MCF 10A (cell line): ENCODE measurements at regions not wholly inside any gene's neighbourhood (a gene's known extent, or its start where the extent isn't known, plus 50 kb on each side); places are given as distances from the start of the nearest gene placed in this dataset.

Experiments used
- BruUV-seq: library from RNA; stranded (reverse); fragments of 400-500 nt; replicated peaks from 2 replicates; lab custom pipeline; 2021; lab: Mats Ljungman, UMichigan
- CTCF ChIA-PET: fragments of 300-600 bp; sonication (Branson Sonifier 250); formaldehyde crosslinking; extraction: SDS; loops from one replicate; lab custom pipeline; 2021; ENCODE audit warnings: antibody characterized with exemption, inconsistent platforms; lab: Yijun Ruan, JAX
- POLR2A ChIA-PET: fragments of 300-600, 350-650 bp; sonication (Branson Sonifier 250); formaldehyde crosslinking; extraction: SDS; loops from one replicate; lab custom pipeline; 2020; ENCODE audit warnings: antibody characterized with exemption, inconsistent platforms; lab: Yijun Ruan, JAX
- DNase-seq: peaks from one replicate; pipeline ENCODE4 v3.0.0-alpha.2; 2018; ENCODE audit not compliant: unreplicated experiment
- H3K27ac Mint-ChIP-seq: one replicate; pipeline ENCODE4 v1.8.0; 2022; ENCODE audit warnings: mild to moderate bottlenecking, low read depth, mixed read lengths; ENCODE audit not compliant: unreplicated experiment
- H3K27me3 Mint-ChIP-seq: one replicate; pipeline ENCODE4 v1.8.0; 2022; ENCODE audit warnings: mixed read lengths; ENCODE audit not compliant: insufficient read depth, unreplicated experiment
- H3K36me3 Mint-ChIP-seq: one replicate; pipeline ENCODE4 v1.8.0; 2022; ENCODE audit warnings: mild to moderate bottlenecking, moderate library complexity, mixed read lengths; ENCODE audit not compliant: insufficient read depth, unreplicated experiment
- H3K4me1 Mint-ChIP-seq: one replicate; pipeline ENCODE4 v1.8.0; 2022; ENCODE audit warnings: mixed read lengths; ENCODE audit not compliant: insufficient read depth, unreplicated experiment
- H3K4me3 Mint-ChIP-seq: one replicate; pipeline ENCODE4 v1.8.0; 2022; ENCODE audit warnings: mild to moderate bottlenecking, moderate library complexity, mixed read lengths; ENCODE audit not compliant: unreplicated experiment
- H3K9me3 Mint-ChIP-seq: one replicate; pipeline ENCODE4 v1.8.0; 2022; ENCODE audit warnings: mixed read lengths; ENCODE audit not compliant: unreplicated experiment
- CTCF ChIP-seq: fragments of 200-600 bp; IDR thresholded peaks from one replicate; pipeline ENCODE4 v1.8.0; 2022; ENCODE audit warnings: antibody characterized with exemption, mild to moderate bottlenecking; ENCODE audit not compliant: unreplicated experiment
- intact Hi-C: fragments of 100-400 bp; cut with micrococcal nuclease; formaldehyde crosslinking; loops from 2 replicates; pipeline ENCODE4 v1.14.1; 2022

GRCh38 chr1:94612525-94613204 is 71.1 kb upstream of the F3 start:
- ChIA-PET POLR2A (interaction anchor here (0.5 to 0.6 kb wide), 2 partner anchors 66 to 96 kb away, joined by 3 read pairs; no protein-coding TSS in a partner anchor), CTCF (interaction anchor here (1.8 kb wide), 1 partner anchor 40 kb away, joined by 5 read pairs; no protein-coding TSS in a partner anchor)
- intact Hi-C loops, result no loop called here
- TF ChIP-seq CTCF, result no peak
- Mint-ChIP-seq H3K4me1 (peaks cover 17% of the 10 kb centered on the region), H3K27ac (no peak overlapping the region), H3K9me3 (no peaks in the 10 kb centered on the region), H3K27me3 (no peaks in the 10 kb centered on the region), H3K4me3 (no peak overlapping the region), H3K36me3 (peaks cover 4% of the 10 kb centered on the region)
- BruUV-seq, result no TSS peak
- no peak for DNase-seq

- no peak overlapping the region for H3K4me3 Mint-ChIP-seq
- ChIA-PET CTCF (interaction anchor here (0.8 to 1.8 kb wide), 3 partner anchors 12 to 192 kb away, joined by 3 to 5 read pairs (median 3); no protein-coding TSS in a partner anchor), POLR2A (no interaction called here)
- no peaks in the 10 kb centered on the region for H3K9me3 Mint-ChIP-seq
- H3K27ac Mint-ChIP-seq, result no peak overlapping the region
- no peaks in the 10 kb centered on the region for H3K27me3 Mint-ChIP-seq
- DNase-seq, result no peak
- peaks cover 13% of the 10 kb centered on the region for H3K4me1 Mint-ChIP-seq
- no TSS peak for BruUV-seq
- intact Hi-C loops, result no loop called here
- H3K36me3 Mint-ChIP-seq, result peaks cover 5% of the 10 kb centered on the region
- TF ChIP-seq CTCF, result no peak
Observed at GRCh38 chr1:94611681-94612475, 70.3 kb upstream of the F3 start.

- Mint-ChIP-seq H3K4me3 (no peak overlapping the region), H3K4me1 (peaks cover 13% of the 10 kb centered on the region), H3K36me3 (peaks cover 5% of the 10 kb centered on the region), H3K9me3 (no peaks in the 10 kb centered on the region), H3K27ac (no peak overlapping the region), H3K27me3 (no peaks in the 10 kb centered on the region)
- no TSS peak for BruUV-seq
- DNase-seq, result no peak
- TF ChIP-seq CTCF, result no peak
- POLR2A ChIA-PET, result interaction anchor here (0.9 kb wide), 1 partner anchor 12 kb away, joined by 3 read pairs; no protein-coding TSS in a partner anchor
- intact Hi-C loops, result no loop called here
- CTCF ChIA-PET, result interaction anchor here (1.1 to 2.3 kb wide), 4 partner anchors 9 to 23 kb away, joined by 3 to 7 read pairs (median 4); no protein-coding TSS in a partner anchor
Observed at GRCh38 chr1:94609619-94610018, 68.1 kb upstream of the F3 start.
